GM23248 (cell line): ENCODE measurements at regions not wholly inside any gene's neighbourhood (a gene's known extent, or its start where the extent isn't known, plus 50 kb on each side); places are given as distances from the start of the nearest gene placed in this dataset.

ENCODE experiments used
- DNase-seq: peaks from one replicate; pipeline ENCODE4 v3.0.0-alpha.2; 2015
- H2AFZ ChIP-seq: fragments of 200-600 bp; sonication (generic); 2 replicates; pipeline ENCODE4 v1.6.1; 2016; ENCODE audit warnings: antibody characterized with exemption
- H3F3A ChIP-seq: fragments of 200-600 bp; sonication (generic); 2 replicates; pipeline ENCODE4 v1.6.1; 2016; ENCODE audit warnings: mild to moderate bottlenecking, antibody characterized with exemption, mixed run types; ENCODE audit not compliant: insufficient read depth
- H3K27ac ChIP-seq: fragments of 200-600 bp; sonication (generic); 2 replicates; pipeline ENCODE4 v1.5.1; 2016; ENCODE audit warnings: mild to moderate bottlenecking
- H3K27me3 ChIP-seq: fragments of 200-600 bp; sonication (generic); replicated peaks from 2 replicates; pipeline ENCODE4 v1.6.1; 2016; ENCODE audit warnings: mild to moderate bottlenecking; ENCODE audit not compliant: insufficient read depth
- H3K36me3 ChIP-seq: fragments of 200-600 bp; sonication (generic); 2 replicates; pipeline ENCODE4 v1.6.1; 2016; ENCODE audit warnings: low read depth, mild to moderate bottlenecking
- H3K4me1 ChIP-seq: fragments of 200-600 bp; sonication (generic); 2 replicates; pipeline ENCODE4 v1.6.1; 2016; ENCODE audit warnings: mild to moderate bottlenecking; ENCODE audit not compliant: insufficient read depth
- H3K4me2 ChIP-seq: fragments of 200-600 bp; sonication (generic); one replicate; pipeline ENCODE4 v1.6.1; 2016; ENCODE audit warnings: mild to moderate bottlenecking; ENCODE audit not compliant: unreplicated experiment
- H3K4me3 ChIP-seq: fragments of 200-600 bp; sonication (generic); 2 replicates; pipeline ENCODE4 v1.5.1; 2016; ENCODE audit warnings: mild to moderate bottlenecking
- H3K79me2 ChIP-seq: fragments of 200-600 bp; sonication (generic); 2 replicates; pipeline ENCODE4 v1.6.1; 2016; ENCODE audit warnings: mild to moderate bottlenecking; ENCODE audit not compliant: insufficient read depth
- H3K9ac ChIP-seq: fragments of 200-600 bp; sonication (generic); 2 replicates; pipeline ENCODE4 v1.6.1; 2016; ENCODE audit warnings: mild to moderate bottlenecking
- H3K9me2 ChIP-seq: fragments of 200-600 bp; sonication (generic); 2 replicates; pipeline ENCODE4 v1.6.1; 2016; ENCODE audit warnings: mixed run types, mild to moderate bottlenecking, moderate library complexity; ENCODE audit not compliant: insufficient read depth
- H3K9me3 ChIP-seq: fragments of 200-600 bp; sonication (generic); one replicate; pipeline ENCODE4 v1.6.1; 2017; ENCODE audit warnings: low read depth
- H4K20me1 ChIP-seq: fragments of 200-600 bp; sonication (generic); 2 replicates; pipeline ENCODE4 v1.6.0; 2016; ENCODE audit not compliant: insufficient read depth
- EZH2 ChIP-seq: fragments of 200-600 bp; sonication (generic); IDR thresholded peaks from 2 replicates; pipeline ENCODE4 v1.6.1; 2018; ENCODE audit warnings: antibody characterized with exemption, mild to moderate bottlenecking; ENCODE audit not compliant: insufficient read depth, poor library complexity, severe bottlenecking
- EZH2phosphoT487 ChIP-seq: fragments of 200-600 bp; sonication (generic); IDR thresholded peaks from 2 replicates; pipeline ENCODE4 v1.6.1; 2018; ENCODE audit warnings: antibody characterized with exemption, moderate library complexity, mild to moderate bottlenecking, low read depth; ENCODE audit not compliant: insufficient read depth
- WGBS, 2 experiments: methylation state at CpG; one replicate each; pipeline ENCODE4 v1.1.6; 2015 to 2017; ENCODE audit warnings: low lambda C conversion rate in 2 of 2, low coverage in 1 of 2; ENCODE audit errors: missing lambda C conversion rate in 2 of 2; 5-methylcytosine and 5-hydroxymethylcytosine counted together
- in situ Hi-C: fragments of 300-500 bp; cut with MboI; formaldehyde crosslinking; loops from 2 replicates; pipeline ENCODE4 v1.15.0; 2020

DNA sequence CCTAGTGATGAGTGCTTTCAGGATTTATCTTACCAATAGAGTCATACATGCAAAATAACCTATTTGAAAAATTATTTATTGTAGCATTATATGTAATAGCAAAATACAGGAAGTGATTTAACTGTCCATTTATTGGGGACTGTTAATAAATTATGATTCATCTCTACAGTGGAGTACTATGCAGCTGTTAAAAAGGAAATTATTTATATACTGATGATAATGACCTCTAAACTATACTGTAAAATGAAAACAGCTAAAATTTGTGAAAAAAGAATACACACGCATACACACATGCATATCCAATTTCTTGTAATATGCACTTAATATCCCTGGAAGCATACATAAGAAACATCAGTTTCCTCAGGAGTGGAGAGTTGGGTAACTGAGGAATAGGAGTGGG is 58.0 kb upstream of the PALM2AKAP2 start:
- Histone ChIP-seq H3K27ac (no peak overlapping the region), H2AFZ (no peak overlapping the region), H3K9me3 (no peaks in the 10 kb centered on the region), H3K27me3 (no peaks in the 10 kb centered on the region; the same call in 1 of the 2 replicates), H4K20me1 (no peaks in the 10 kb centered on the region), H3K9ac (no peak overlapping the region), H3K79me2 (no peaks in the 10 kb centered on the region), H3K36me3 (no peaks in the 10 kb centered on the region), H3K4me1 (no peaks in the 10 kb centered on the region), H3K9me2 (no peaks in the 10 kb centered on the region), H3K4me2 (no peak overlapping the region), H3K4me3 (no peak overlapping the region), H3F3A (no peaks in the 10 kb centered on the region)
- in situ Hi-C loops, result no loop called here
- 40 to 52% methylated on average over 1 of the region's 1 CpG for WGBS, 2 experiments
- TF ChIP-seq EZH2, result no peak
- TF ChIP-seq EZH2phosphoT487, result no peak
- no peak for DNase-seq

DNA sequence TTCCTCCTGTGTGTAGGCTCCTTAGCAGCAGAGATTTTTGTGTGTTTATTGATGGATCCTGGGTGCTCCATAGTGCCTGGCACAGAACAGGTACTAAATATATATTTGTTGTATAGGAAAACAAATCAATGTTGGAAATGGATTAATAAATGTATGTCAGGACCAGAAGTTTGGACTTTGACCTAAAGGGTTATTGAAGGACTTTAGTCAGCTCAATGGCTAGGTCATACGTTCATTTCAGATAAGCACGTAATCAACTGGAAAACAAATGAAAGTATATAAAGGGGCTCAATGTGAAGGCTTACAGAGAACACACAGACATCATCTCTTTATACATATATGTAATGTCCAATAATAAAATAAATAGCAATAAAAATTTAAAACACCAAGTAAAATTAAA is 56.2 kb upstream of the PALM2AKAP2 start:
- H2AFZ ChIP-seq, result no peak overlapping the region

DNA sequence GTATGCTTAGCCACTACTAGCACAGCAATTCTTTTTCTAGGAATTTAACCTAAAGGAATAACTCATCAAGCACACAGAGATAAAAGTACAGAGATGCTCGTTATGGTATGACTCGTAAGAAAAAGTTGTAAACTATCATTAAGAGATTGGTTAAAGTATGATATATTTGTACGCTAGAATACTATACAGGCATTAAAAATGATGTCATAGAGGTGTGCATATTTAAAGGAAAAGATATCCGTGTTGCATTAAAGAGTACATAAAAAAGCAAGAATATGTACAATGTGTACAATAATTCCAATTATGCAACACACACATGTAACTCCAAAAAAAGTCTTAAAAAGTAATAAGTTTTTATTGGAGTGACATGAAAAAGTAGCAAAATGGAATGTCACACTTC is 54.5 kb upstream of the PALM2AKAP2 start:
- DNase-seq, result no peak
- TF ChIP-seq EZH2 (no peak), EZH2phosphoT487 (no peak)
- no peak overlapping the region for H3K4me2 ChIP-seq
- H3K27ac ChIP-seq, result no peak overlapping the region
- no peaks in the 10 kb centered on the region for H3F3A ChIP-seq
- H3K9ac ChIP-seq, result no peak overlapping the region
- H3K4me1 ChIP-seq, result peaks cover 11% of the 10 kb centered on the region
- H4K20me1 ChIP-seq, result no peaks in the 10 kb centered on the region
- H3K79me2 ChIP-seq, result no peaks in the 10 kb centered on the region
- H3K27me3 ChIP-seq, result no peaks in the 10 kb centered on the region; the same call in 1 of the 2 replicates
- H2AFZ ChIP-seq, result no peak overlapping the region
- in situ Hi-C loops, result no loop called here
- 51 to 58% methylated on average over 4 of the region's 4 CpGs for WGBS, 2 experiments
- H3K9me2 ChIP-seq, result no peaks in the 10 kb centered on the region
- H3K4me3 ChIP-seq, result no peak overlapping the region
- no peaks in the 10 kb centered on the region for H3K36me3 ChIP-seq
- H3K9me3 ChIP-seq, result no peaks in the 10 kb centered on the region

More for the DNA sequence above, 56.2 kb upstream of the PALM2AKAP2 start:
- no peaks in the 10 kb centered on the region; the same call in 1 of the 2 replicates for H3K27me3 ChIP-seq
- H4K20me1 ChIP-seq, result no peaks in the 10 kb centered on the region
- in situ Hi-C loops, result no loop called here
- DNase-seq, result no peak
- no peaks in the 10 kb centered on the region for H3K9me3 ChIP-seq
- H3K9ac ChIP-seq, result no peak overlapping the region
- H3K27ac ChIP-seq, result no peak overlapping the region
- H3K4me2 ChIP-seq, result no peak overlapping the region
- WGBS, 2 experiments, result 89 to 95% methylated on average over 2 of the region's 2 CpGs
- H3K4me1 ChIP-seq, result peaks cover 4% of the 10 kb centered on the region
- TF ChIP-seq EZH2phosphoT487 (no peak), EZH2 (no peak)
- no peaks in the 10 kb centered on the region for H3K36me3 ChIP-seq
- no peaks in the 10 kb centered on the region for H3K9me2 ChIP-seq
- H3K4me3 ChIP-seq, result no peak overlapping the region
- H3F3A ChIP-seq, result no peaks in the 10 kb centered on the region
- no peaks in the 10 kb centered on the region for H3K79me2 ChIP-seq

DNA sequence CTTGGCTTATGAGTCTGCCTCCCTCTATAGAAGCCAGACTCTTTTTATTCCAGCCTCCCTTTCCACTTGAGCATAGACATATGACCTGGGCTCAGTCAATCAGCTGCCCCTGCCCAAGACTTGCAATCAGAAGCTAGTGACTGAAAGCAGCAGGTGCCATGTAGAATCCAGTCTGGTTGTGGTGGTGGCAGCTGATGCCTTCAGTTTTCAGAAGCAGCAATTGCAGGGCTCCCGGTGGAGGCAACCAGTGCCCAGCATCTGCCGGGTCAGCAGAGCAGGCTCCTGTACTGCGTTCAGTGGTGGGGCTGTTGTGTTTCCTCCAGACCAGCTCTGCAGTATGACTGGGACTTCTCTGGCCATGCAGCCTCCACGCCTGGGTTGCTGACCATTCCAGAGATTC is 53.9 kb upstream of the PALM2AKAP2 start:
- Histone ChIP-seq H3K9me3 (no peaks in the 10 kb centered on the region), H3K9ac (no peak overlapping the region), H3K27ac (no peak overlapping the region), H3K4me2 (no peak overlapping the region), H3K79me2 (no peaks in the 10 kb centered on the region), H2AFZ (no peak overlapping the region), H3K4me3 (no peak overlapping the region), H3K36me3 (no peaks in the 10 kb centered on the region), H3F3A (0 out of 2 replicates have a peak, but pooled peaks cover 5% of the 10 kb centered on the region), H3K9me2 (no peaks in the 10 kb centered on the region), H3K4me1 (peaks cover 16% of the 10 kb centered on the region), H3K27me3 (no peaks in the 10 kb centered on the region; the same call in 1 of the 2 replicates), H4K20me1 (no peaks in the 10 kb centered on the region)
- 65 to 69% methylated on average over 4 of the region's 4 CpGs for WGBS, 2 experiments
- no peak for DNase-seq
- TF ChIP-seq EZH2 (no peak), EZH2phosphoT487 (no peak)
- in situ Hi-C loops, result no loop called here
